ENCODE measurements at regions not wholly inside any gene's neighbourhood (a gene's known extent, or its start where the extent isn't known, plus 50 kb on each side); places are given as distances from the start of the nearest gene placed in this dataset.

DNA sequence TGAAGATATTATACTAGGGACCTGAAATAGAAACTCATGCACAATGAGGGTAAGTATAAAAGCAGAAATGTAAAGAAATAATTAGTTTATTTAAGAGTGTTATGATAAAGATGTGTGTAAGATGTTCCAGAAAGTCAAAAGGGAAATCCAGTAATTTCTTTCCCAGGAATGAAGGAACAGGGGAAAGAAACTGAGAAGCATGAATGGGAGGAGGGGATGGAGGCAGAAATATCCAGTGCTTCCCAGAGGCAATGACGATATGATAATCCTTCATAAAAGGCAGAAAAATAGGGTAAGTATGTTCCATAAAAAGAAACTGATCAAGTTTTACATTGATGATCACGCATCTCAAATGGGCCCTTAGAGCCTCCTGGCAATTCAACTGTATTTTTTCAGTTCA, 120.7 kb upstream of the LPAR1 start:
- Histone ChIP-seq H3K4me3 (replicated peaks in 1 of 2; ENCODE audit: low read depth in 1 of 2, low read length in 2 of 2) (no peak overlapping the region), H3K9me3 (ENCODE audit: control insufficient read depth in 1 of 2, insufficient read depth in 1 of 2, low read depth in 1 of 2, low read length in 2 of 2) (no peaks in the 10 kb centered on the region), H2AFZ (ENCODE audit: low read depth, low read length, poor library complexity, severe bottlenecking) (no peak overlapping the region), H3K9ac (ENCODE audit: low read length) (no peak overlapping the region), H3K4me1 (ENCODE audit: control insufficient read depth in 1 of 2, insufficient read depth in 2 of 2, low read length in 2 of 2) (no peaks in the 10 kb centered on the region), H3K27me3 (ENCODE audit: insufficient read depth, low read length) (no peaks in the 10 kb centered on the region), H3K9me2 (ENCODE audit: insufficient read depth) (no peaks in the 10 kb centered on the region), H3K79me2 (ENCODE audit: insufficient read depth, low read length) (no peaks in the 10 kb centered on the region), H4K20me1 (ENCODE audit: insufficient read depth) (no peaks in the 10 kb centered on the region), H3K36me3 (ENCODE audit: control insufficient read depth in 1 of 2, insufficient read depth in 2 of 2, low read length in 2 of 2) (no peaks in the 10 kb centered on the region), H3K4me2 (ENCODE audit: low read length) (no peak overlapping the region), H3K27ac (ENCODE audit: low read depth, low read length) (no peak overlapping the region)
- ATAC-seq (no peak), DNase-seq (ENCODE audit: low read depth, low spot score) (no peak)
- no TSS peak for BruUV-seq (replicated peaks)
- ChIA-PET POLR2A (no interaction called here), RAD21 (ENCODE audit: low non-redundant PET in 1 of 2, low total read pairs in 2 of 2, uncharacterized antibody in 2 of 2, unreplicated experiment in 2 of 2) (no interaction called here), CTCF (no interaction called here)
- intact Hi-C loops (cut with micrococcal nuclease), result no loop called here
- TF ChIP-seq JUND (IDR thresholded peaks at IDR 0.05) (no peak), CBX3 (IDR thresholded peaks at IDR 0.05; ENCODE audit: low read depth) (no peak)

DNA sequence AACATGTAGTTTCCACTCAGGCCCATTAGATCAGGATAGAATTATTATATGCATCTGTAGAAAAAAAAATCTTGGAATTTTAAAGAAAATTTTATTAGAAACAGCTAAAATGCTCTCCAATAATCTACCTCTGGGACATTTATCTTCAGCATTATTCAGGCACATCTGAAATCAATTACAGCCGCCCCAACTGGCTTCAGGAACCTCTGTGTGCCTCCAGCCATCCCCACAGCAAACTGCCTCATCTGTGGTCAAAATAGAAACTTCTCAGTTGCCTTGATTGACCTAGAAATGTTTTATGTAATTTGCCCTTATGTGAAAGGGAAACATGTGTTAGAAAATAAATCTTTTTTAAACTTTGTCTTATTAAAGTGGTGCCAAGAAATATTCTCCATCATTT, 120.1 kb upstream of the LPAR1 start:
- BruUV-seq (replicated peaks), result no TSS peak
- Histone ChIP-seq H3K27ac (ENCODE audit: low read depth, low read length) (no peak overlapping the region), H4K20me1 (ENCODE audit: insufficient read depth) (no peaks in the 10 kb centered on the region), H3K9me3 (ENCODE audit: control insufficient read depth in 1 of 2, insufficient read depth in 1 of 2, low read depth in 1 of 2, low read length in 2 of 2) (no peaks in the 10 kb centered on the region), H3K4me2 (ENCODE audit: low read length) (no peak overlapping the region), H3K36me3 (ENCODE audit: control insufficient read depth in 1 of 2, insufficient read depth in 2 of 2, low read length in 2 of 2) (no peaks in the 10 kb centered on the region), H3K79me2 (ENCODE audit: insufficient read depth, low read length) (no peaks in the 10 kb centered on the region), H3K4me1 (ENCODE audit: control insufficient read depth in 1 of 2, insufficient read depth in 2 of 2, low read length in 2 of 2) (no peaks in the 10 kb centered on the region), H3K9me2 (ENCODE audit: insufficient read depth) (no peaks in the 10 kb centered on the region), H3K27me3 (ENCODE audit: insufficient read depth, low read length) (no peaks in the 10 kb centered on the region), H3K9ac (ENCODE audit: low read length) (no peak overlapping the region), H2AFZ (ENCODE audit: low read depth, low read length, poor library complexity, severe bottlenecking) (no peak overlapping the region), H3K4me3 (replicated peaks in 1 of 2; ENCODE audit: low read depth in 1 of 2, low read length in 2 of 2) (no peak overlapping the region)
- ChIA-PET CTCF (no interaction called here), RAD21 (ENCODE audit: low non-redundant PET in 1 of 2, low total read pairs in 2 of 2, uncharacterized antibody in 2 of 2, unreplicated experiment in 2 of 2) (no interaction called here), POLR2A (no interaction called here)
- DNase-seq (ENCODE audit: low read depth, low spot score) (no peak), ATAC-seq (no peak)
- TF ChIP-seq MAX (IDR thresholded peaks at IDR 0.05) (no peak), CEBPB (IDR thresholded peaks at IDR 0.05; ENCODE audit: low read depth) (no peak), YY1 (IDR thresholded peaks at IDR 0.05; ENCODE audit: extremely low read depth, insufficient replicate concordance, low read depth, low read length) (no peak), TCF7L2 (IDR thresholded peaks at IDR 0.05; ENCODE audit: borderline replicate concordance, extremely low read depth, insufficient read depth, insufficient read length) (no peak), SP1 (IDR thresholded peaks at IDR 0.05; ENCODE audit: low read depth) (no peak), POLR2AphosphoS5 (IDR thresholded peaks at IDR 0.05; ENCODE audit: low read depth, low read length) (no peak), CTCF (IDR thresholded peaks at IDR 0.05 in 2 of 3, conservative IDR thresholded peaks at IDR 0.05 in 1 of 3; ENCODE audit: borderline replicate concordance in 1 of 3, insufficient read depth in 1 of 3, low read depth in 2 of 3, low read length in 2 of 3) (no peak), CBX3 (IDR thresholded peaks at IDR 0.05; ENCODE audit: low read depth) (no peak), RAD21 (IDR thresholded peaks at IDR 0.05; ENCODE audit: low read depth) (no peak), ZFX (IDR thresholded peaks at IDR 0.05) (no peak)
- TF ChIP-seq, protein P1, sequence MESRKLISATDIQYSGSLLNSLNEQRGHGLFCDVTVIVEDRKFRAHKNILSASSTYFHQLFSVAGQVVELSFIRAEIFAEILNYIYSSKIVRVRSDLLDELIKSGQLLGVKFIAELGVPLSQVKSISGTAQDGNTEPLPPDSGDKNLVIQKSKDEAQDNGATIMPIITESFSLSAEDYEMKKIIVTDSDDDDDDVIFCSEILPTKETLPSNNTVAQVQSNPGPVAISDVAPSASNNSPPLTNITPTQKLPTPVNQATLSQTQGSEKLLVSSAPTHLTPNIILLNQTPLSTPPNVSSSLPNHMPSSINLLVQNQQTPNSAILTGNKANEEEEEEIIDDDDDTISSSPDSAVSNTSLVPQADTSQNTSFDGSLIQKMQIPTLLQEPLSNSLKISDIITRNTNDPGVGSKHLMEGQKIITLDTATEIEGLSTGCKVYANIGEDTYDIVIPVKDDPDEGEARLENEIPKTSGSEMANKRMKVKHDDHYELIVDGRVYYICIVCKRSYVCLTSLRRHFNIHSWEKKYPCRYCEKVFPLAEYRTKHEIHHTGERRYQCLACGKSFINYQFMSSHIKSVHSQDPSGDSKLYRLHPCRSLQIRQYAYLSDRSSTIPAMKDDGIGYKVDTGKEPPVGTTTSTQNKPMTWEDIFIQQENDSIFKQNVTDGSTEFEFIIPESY (IDR thresholded peaks at IDR 0.05; ENCODE audit: extremely low read depth, insufficient replicate concordance, low read length), result no peak
- intact Hi-C loops (cut with micrococcal nuclease), result no loop called here

Measured in HCT116 (cell line).